ENCODE measurements at regions not wholly inside any gene's neighbourhood (a gene's known extent, or its start where the extent isn't known, plus 50 kb on each side); places are given as distances from the start of the nearest gene placed in this dataset.

DNA sequence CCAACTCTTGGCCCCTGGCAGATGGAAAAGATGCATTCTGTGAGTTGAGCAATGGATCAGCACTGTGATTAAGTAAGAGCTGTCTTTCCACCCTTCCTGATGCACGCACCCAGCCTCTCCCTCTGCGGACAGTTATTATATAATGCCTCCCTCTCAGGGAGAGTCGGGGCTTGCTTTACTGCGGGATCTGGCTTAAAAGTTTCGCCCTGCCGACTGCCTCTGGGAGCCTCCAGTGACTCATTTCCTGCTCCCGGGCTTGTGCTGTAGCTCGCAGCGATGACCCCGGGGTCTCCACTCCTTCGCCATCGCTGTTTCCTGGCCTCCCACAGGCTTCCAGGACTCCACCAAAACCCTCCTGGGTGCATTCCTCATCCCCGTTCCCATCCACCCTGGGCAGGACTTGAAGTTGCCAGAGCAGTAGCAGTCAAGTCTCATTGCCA is 107.4 kb upstream of the SLC7A1 start:
- CTCF ChIA-PET: interaction anchor here (0.7 to 10.9 kb wide), 9 partner anchors 11 to 248 kb away, joined by 3 to 301 read pairs (median 4); no protein-coding TSS in a partner anchor
- Histone ChIP-seq H3K4me3 (replicated peaks in 1 of 3; ENCODE audit: insufficient read depth in 1 of 3, low read depth in 1 of 3, low read length in 3 of 3) (peak overlapping the region in 1 of 3 experiments; percentile 58), H2AFZ (ENCODE audit: low read depth, low read length) (peak overlapping the region; percentile 96), H3K4me2 (ENCODE audit: insufficient read depth, low read length) (peak overlapping the region; percentile 91), H3K36me3 (ENCODE audit: control insufficient read depth in 2 of 2, extremely low read depth in 1 of 2, insufficient read depth in 2 of 2, low read length in 2 of 2) (no peaks in the 10 kb centered on the region), H4K20me1 (replicated peaks; ENCODE audit: control insufficient read depth, extremely low read depth, insufficient read depth, low read length) (no peaks in the 10 kb centered on the region), H3K9ac (replicated peaks; ENCODE audit: extremely low read depth, insufficient read depth, low read length) (peak overlapping the region; percentile 34), H3K27me3 (ENCODE audit: control insufficient read depth in 2 of 2, insufficient read depth in 2 of 2, low read length in 2 of 2) (no peaks in the 10 kb centered on the region), H3K9me3 (replicated peaks; ENCODE audit: control insufficient read depth, insufficient read depth, low read length) (no peaks in the 10 kb centered on the region), H3K9me1 (replicated peaks; ENCODE audit: control insufficient read depth, extremely low read depth, insufficient read depth, low read length) (no peaks in the 10 kb centered on the region), H3K79me2 (ENCODE audit: control insufficient read depth, insufficient read depth, low read length) (no peaks in the 10 kb centered on the region), H3K4me1 (ENCODE audit: control insufficient read depth, extremely low read depth, insufficient read depth, low read length) (peaks cover 12% of the 10 kb centered on the region), H3K27ac (ENCODE audit: insufficient read depth, low read depth, low read length) (peak overlapping the region; percentile 52)
- POLR2A ChIA-PET: no interaction called here
- dilution Hi-C loops (cut with MboI; ENCODE audit: extremely low pct_ligation_motif_present, low sequenced_read_pairs) (loop anchor here (25.0 kb wide), 1 partner anchor 241 kb away; no protein-coding TSS in a partner anchor), intact Hi-C loops (cut with micrococcal nuclease) (loop anchor here (1.0 to 2.0 kb wide), 2 partner anchors 108 to 195 kb away; partner anchors contain the start of gene SLC7A1)
- TF ChIP-seq POLR2AphosphoS5 (IDR thresholded peaks at IDR 0.05; ENCODE audit: insufficient read depth, low read depth, low read length): peak; percentile 36
- peak; percentile 54 for TF ChIP-seq JUN (IDR thresholded peaks at IDR 0.05; ENCODE audit: borderline replicate concordance, insufficient read depth, insufficient read length, low read depth)
- TF ChIP-seq, protein P1, sequence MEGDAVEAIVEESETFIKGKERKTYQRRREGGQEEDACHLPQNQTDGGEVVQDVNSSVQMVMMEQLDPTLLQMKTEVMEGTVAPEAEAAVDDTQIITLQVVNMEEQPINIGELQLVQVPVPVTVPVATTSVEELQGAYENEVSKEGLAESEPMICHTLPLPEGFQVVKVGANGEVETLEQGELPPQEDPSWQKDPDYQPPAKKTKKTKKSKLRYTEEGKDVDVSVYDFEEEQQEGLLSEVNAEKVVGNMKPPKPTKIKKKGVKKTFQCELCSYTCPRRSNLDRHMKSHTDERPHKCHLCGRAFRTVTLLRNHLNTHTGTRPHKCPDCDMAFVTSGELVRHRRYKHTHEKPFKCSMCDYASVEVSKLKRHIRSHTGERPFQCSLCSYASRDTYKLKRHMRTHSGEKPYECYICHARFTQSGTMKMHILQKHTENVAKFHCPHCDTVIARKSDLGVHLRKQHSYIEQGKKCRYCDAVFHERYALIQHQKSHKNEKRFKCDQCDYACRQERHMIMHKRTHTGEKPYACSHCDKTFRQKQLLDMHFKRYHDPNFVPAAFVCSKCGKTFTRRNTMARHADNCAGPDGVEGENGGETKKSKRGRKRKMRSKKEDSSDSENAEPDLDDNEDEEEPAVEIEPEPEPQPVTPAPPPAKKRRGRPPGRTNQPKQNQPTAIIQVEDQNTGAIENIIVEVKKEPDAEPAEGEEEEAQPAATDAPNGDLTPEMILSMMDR (IDR thresholded peaks at IDR 0.05; ENCODE audit: extremely low read depth in 1 of 2, insufficient read depth in 1 of 2, low read depth in 1 of 2, low read length in 2 of 2): no peak
- TF ChIP-seq EZH2 (IDR thresholded peaks at IDR 0.05; ENCODE audit: borderline replicate concordance, low read depth, low read length, severe bottlenecking): no peak
- TF ChIP-seq POLR2A (IDR thresholded peaks at IDR 0.05; ENCODE audit: low read depth, low read length): no peak
- peak; percentile 78 for TF ChIP-seq FOS (IDR thresholded peaks at IDR 0.05; ENCODE audit: borderline replicate concordance, insufficient read depth, low read length)
- DNase-seq (ENCODE audit: low read depth, low spot score) (peak; percentile 77), FAIRE-seq (peak; percentile 92)
- BruUV-seq (replicated peaks): no TSS peak
